ENCODE measurements at regions not wholly inside any gene's neighbourhood (a gene's known extent, or its start where the extent isn't known, plus 50 kb on each side); places are given as distances from the start of the nearest gene placed in this dataset.

DNA sequence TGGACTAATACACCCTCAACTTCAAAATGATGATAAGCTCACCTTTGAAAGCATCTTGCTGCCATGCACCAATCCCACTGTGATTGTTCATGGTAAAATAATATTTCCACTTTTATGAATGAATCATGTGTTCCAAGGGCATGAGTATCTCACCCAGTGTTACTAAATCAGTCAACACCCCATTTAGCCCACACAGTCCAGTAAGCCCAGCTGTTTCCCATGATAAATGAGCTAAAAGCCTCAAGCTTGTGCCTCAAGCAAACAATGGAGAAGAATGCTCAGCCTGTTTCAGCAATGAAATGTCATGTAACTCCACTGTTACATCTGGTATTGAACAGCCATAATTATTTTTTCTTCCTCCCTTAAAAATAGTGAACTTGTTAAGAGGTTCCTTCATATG, 442.5 kb downstream of the XPNPEP1 start:
- TF ChIP-seq, protein P1, sequence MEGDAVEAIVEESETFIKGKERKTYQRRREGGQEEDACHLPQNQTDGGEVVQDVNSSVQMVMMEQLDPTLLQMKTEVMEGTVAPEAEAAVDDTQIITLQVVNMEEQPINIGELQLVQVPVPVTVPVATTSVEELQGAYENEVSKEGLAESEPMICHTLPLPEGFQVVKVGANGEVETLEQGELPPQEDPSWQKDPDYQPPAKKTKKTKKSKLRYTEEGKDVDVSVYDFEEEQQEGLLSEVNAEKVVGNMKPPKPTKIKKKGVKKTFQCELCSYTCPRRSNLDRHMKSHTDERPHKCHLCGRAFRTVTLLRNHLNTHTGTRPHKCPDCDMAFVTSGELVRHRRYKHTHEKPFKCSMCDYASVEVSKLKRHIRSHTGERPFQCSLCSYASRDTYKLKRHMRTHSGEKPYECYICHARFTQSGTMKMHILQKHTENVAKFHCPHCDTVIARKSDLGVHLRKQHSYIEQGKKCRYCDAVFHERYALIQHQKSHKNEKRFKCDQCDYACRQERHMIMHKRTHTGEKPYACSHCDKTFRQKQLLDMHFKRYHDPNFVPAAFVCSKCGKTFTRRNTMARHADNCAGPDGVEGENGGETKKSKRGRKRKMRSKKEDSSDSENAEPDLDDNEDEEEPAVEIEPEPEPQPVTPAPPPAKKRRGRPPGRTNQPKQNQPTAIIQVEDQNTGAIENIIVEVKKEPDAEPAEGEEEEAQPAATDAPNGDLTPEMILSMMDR (IDR thresholded peaks at IDR 0.05; ENCODE audit: poor library complexity, severe bottlenecking): no peak
- TF ChIP-seq TAF1 (IDR thresholded peaks at IDR 0.05; ENCODE audit: low read depth) (no peak), MXI1 (conservative IDR thresholded peaks at IDR 0.05; ENCODE audit: poor library complexity, severe bottlenecking) (no peak), POLR2AphosphoS5 (IDR thresholded peaks at IDR 0.05) (no peak), SMC3 (conservative IDR thresholded peaks at IDR 0.05; ENCODE audit: poor library complexity) (no peak), EP300 (conservative IDR thresholded peaks at IDR 0.05; ENCODE audit: poor library complexity, severe bottlenecking) (no peak), EZH2 (IDR thresholded peaks at IDR 0.05; ENCODE audit: borderline replicate concordance, insufficient read depth, low read length, poor library complexity, severe bottlenecking) (no peak), RAD21 (conservative IDR thresholded peaks at IDR 0.05) (no peak)
- TF ChIP-seq, protein P2, sequence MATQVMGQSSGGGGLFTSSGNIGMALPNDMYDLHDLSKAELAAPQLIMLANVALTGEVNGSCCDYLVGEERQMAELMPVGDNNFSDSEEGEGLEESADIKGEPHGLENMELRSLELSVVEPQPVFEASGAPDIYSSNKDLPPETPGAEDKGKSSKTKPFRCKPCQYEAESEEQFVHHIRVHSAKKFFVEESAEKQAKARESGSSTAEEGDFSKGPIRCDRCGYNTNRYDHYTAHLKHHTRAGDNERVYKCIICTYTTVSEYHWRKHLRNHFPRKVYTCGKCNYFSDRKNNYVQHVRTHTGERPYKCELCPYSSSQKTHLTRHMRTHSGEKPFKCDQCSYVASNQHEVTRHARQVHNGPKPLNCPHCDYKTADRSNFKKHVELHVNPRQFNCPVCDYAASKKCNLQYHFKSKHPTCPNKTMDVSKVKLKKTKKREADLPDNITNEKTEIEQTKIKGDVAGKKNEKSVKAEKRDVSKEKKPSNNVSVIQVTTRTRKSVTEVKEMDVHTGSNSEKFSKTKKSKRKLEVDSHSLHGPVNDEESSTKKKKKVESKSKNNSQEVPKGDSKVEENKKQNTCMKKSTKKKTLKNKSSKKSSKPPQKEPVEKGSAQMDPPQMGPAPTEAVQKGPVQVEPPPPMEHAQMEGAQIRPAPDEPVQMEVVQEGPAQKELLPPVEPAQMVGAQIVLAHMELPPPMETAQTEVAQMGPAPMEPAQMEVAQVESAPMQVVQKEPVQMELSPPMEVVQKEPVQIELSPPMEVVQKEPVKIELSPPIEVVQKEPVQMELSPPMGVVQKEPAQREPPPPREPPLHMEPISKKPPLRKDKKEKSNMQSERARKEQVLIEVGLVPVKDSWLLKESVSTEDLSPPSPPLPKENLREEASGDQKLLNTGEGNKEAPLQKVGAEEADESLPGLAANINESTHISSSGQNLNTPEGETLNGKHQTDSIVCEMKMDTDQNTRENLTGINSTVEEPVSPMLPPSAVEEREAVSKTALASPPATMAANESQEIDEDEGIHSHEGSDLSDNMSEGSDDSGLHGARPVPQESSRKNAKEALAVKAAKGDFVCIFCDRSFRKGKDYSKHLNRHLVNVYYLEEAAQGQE (IDR thresholded peaks at IDR 0.05; ENCODE audit: borderline replicate concordance): no peak
